Activated T-cell treated with anti-CD3 and anti-CD28 coated beads, Interleukin-2, amount 50 U/mL, for 24 hours (primary cell): ENCODE measurements at regions not wholly inside any gene's neighbourhood (a gene's known extent, or its start where the extent isn't known, plus 50 kb on each side); places are given as distances from the start of the nearest gene placed in this dataset.

Experiments
- DNase-seq: peaks from one replicate; pipeline ENCODE4 v3.0.0-alpha.2; 2020
- H3K27ac Mint-ChIP-seq: 2 replicates; pipeline ENCODE4 v1.8.0; 2020; ENCODE audit warnings: mild to moderate bottlenecking, mixed read lengths
- H3K27me3 Mint-ChIP-seq: 2 replicates; pipeline ENCODE4 v1.8.0; 2020; ENCODE audit warnings: mixed read lengths
- H3K36me3 Mint-ChIP-seq: 2 replicates; pipeline ENCODE4 v1.8.0; 2020; ENCODE audit warnings: low read depth, mixed read lengths
- H3K4me1 Mint-ChIP-seq: 2 replicates; pipeline ENCODE4 v1.8.0; 2020; ENCODE audit warnings: low read depth, mixed read lengths
- H3K4me3 Mint-ChIP-seq: 2 replicates; pipeline ENCODE4 v1.8.0; 2020; ENCODE audit warnings: mild to moderate bottlenecking, moderate library complexity, mixed read lengths
- H3K9me3 Mint-ChIP-seq: 2 replicates; pipeline ENCODE4 v1.8.0; 2020; ENCODE audit warnings: mixed read lengths

DNA sequence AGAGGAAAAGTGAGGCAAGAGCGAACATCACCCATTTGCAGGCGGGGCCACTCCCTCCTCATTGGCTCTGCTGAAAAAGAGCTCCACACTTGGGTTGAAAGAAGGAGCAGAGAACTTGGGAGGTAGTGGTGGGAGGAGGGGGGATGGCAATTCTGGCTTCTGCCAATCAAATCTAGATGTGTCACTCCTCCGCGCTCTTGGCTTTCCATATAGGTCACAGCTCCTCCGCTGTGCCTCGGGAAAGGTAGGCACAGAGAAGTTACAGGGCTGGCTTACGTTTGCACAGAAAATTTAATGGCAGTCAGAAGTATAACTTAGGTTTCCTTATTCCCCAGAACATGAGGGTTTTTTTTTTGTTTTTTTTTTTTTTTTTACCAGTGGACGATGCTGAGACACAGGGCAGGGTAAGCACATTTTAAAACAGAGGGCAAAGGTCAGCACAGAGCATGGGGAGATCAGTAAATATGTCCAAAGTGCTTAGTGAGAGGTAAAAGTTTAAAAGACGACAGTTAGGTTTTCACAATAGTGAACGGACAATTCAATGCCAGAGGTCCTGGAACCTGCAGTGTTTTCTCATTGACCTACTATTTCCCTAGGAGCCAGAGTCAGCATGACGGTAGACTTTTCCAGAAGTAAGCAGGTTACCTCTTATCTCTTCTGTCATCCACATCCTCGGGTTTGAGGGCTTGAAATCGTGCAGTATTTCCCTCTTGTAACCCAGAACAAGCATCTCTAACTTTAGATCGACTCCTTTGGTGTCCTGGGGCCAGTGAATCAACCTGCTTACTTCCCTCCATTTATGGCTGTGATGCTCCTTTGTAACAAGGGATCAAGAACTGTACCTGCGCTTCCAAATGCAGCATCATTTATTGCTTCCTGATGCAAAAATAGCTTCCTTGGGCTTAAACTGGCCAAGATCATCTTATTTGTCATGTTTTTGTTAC is 258.9 kb upstream of the PROX1 start:
- Mint-ChIP-seq H3K36me3 (no peaks in the 10 kb centered on the region), H3K27ac (no peak overlapping the region), H3K27me3 (no peaks in the 10 kb centered on the region), H3K4me1 (no peaks in the 10 kb centered on the region), H3K9me3 (peaks cover 9% of the 10 kb centered on the region), H3K4me3 (no peak overlapping the region)
- DNase-seq: no peak

DNA sequence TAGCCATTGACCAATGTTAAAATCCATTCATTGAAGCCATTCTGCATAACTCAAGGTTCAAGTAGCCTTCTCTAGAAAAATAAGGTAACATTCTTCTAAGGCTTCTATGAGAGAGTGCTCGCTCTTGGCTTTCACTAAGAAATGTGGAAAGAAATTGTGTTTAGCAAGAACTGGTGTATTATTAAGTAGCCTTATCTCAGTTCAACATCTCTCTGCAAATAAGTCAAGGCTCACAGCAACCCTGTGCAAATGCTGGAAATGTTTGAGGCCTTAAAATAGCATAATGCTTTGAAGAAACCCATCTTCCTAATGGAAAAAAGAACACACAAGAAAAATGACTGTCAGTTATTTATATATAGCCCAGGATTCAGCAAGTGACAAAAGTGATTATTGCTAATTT is 254.1 kb upstream of the PROX1 start:
- Mint-ChIP-seq H3K4me3 (no peak overlapping the region), H3K4me1 (no peaks in the 10 kb centered on the region), H3K27ac (no peak overlapping the region), H3K36me3 (no peaks in the 10 kb centered on the region), H3K9me3 (peaks cover 12% of the 10 kb centered on the region), H3K27me3 (no peaks in the 10 kb centered on the region)
- DNase-seq: no peak

DNA sequence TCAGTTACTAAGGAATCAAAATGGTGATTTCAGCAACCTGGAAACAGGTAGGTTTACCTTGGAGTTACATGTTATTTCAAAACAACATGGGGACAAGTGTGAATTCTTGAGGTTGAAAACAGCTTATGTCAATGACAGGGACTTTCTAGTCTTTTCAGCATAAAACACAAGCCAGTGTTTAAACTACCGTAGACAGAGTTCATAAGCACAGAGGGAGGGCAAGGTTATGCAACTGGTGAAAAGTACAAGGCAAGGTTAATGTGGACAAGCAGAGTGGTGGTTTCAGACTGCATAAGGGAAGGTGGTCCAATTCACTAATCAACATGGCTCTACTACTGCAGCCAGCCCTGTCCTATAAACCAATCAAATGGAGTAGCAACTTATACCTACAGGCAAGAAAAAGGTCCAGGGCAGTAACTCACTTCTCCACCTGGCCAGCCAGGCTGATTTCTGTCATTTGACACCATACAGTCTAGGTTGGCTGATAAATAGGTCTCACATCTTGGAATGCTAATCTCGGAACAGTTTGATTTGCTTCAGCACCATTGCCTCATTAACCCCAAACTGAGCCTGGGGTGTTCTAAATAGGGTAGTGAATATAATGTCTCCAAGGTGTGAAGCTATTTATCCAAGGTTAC is 250.3 kb upstream of the PROX1 start:
- no peaks in the 10 kb centered on the region for H3K27me3 Mint-ChIP-seq
- no peaks in the 10 kb centered on the region for H3K4me1 Mint-ChIP-seq
- DNase-seq: no peak
- H3K9me3 Mint-ChIP-seq: peaks cover 3% of the 10 kb centered on the region
- no peak overlapping the region for H3K4me3 Mint-ChIP-seq
- H3K36me3 Mint-ChIP-seq: no peaks in the 10 kb centered on the region
- H3K27ac Mint-ChIP-seq: no peak overlapping the region

DNA sequence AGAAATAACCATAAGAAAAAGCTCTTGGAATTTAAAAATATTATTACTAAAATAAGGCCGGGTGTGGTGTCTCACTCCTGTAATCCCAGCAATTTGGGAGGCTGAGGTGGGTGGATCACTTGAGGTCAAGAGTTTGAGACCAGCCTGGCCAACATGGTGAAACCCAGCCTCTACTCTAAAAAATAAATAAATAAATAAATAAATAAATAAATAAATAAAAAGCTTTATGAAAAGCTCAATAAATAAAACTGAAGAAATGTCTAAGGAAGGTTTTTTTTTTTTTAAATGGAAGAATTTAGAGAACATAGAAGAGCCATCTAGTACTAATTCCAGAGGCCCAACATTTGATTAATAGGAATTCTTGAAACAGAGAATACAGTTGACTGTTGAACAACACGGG is 249.1 kb upstream of the PROX1 start:
- no peak overlapping the region for H3K4me3 Mint-ChIP-seq
- no peak for DNase-seq
- H3K27ac Mint-ChIP-seq: no peak overlapping the region
- H3K9me3 Mint-ChIP-seq: peaks cover 4% of the 10 kb centered on the region
- no peaks in the 10 kb centered on the region for H3K4me1 Mint-ChIP-seq
- no peaks in the 10 kb centered on the region for H3K36me3 Mint-ChIP-seq
- H3K27me3 Mint-ChIP-seq: no peaks in the 10 kb centered on the region

DNA sequence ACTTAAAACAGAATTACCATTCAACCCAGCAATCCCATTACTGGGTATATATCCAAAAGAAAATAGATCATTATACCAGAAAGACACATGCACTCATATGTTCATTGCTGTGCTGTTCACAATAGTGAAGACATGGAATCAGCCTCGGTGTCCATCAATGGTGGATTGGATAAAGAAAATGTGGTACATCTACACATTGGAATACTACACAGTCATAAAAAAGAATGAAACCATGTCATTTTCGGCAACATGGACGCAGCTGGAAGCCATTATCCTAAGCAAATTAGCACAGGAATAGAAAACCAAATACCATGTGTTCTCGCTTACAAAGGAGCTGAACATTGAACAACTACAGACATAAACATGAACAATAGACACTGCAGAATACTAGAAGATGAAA is 244.8 kb upstream of the PROX1 start:
- H3K27ac Mint-ChIP-seq: no peak overlapping the region
- no peak for DNase-seq
- no peaks in the 10 kb centered on the region for H3K4me1 Mint-ChIP-seq
- no peaks in the 10 kb centered on the region for H3K27me3 Mint-ChIP-seq
- H3K9me3 Mint-ChIP-seq: peaks cover 2% of the 10 kb centered on the region
- H3K36me3 Mint-ChIP-seq: no peaks in the 10 kb centered on the region
- no peak overlapping the region for H3K4me3 Mint-ChIP-seq

DNA sequence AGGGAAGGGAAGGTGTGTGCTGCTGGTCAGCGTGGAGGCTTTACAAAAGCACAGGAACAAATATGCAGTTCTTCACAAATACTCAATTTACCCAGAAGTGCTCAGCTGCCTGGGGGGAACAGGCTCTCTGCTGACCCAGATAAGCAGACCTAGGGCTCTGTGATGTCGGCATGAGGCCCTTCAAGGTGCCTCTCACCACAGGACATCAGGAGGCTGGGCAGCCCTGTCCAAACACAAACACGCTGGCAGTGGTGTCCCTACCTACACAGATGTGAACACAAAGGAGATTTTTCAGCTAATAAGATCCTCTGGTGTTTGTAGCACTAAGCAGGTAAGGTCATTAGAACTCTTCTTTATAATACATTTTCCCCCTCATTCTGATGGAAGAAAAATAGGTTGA is 243.0 kb upstream of the PROX1 start:
- Mint-ChIP-seq H3K4me3 (no peak overlapping the region), H3K36me3 (no peaks in the 10 kb centered on the region), H3K27me3 (no peaks in the 10 kb centered on the region), H3K27ac (no peak overlapping the region), H3K4me1 (no peaks in the 10 kb centered on the region), H3K9me3 (peaks cover 2% of the 10 kb centered on the region)
- DNase-seq: no peak

DNA sequence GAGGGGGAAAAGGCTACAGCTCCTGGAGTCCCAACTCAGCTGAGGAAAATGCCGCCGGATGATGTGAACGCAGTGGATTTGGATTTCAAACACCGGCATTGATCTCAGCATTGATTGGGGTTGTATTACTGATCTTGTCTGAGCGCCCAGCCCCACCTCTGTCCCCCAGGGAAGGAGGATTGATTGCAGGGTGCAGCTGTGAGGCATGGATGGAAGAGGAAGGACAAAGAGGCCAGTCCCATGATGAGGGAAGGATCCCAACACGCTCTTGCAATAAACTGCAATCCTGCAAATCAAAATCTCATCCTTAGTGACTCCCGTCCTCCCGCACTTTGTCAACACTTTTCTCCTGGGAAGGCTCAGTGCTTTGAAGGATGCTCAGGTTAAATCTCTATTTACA is 242.3 kb upstream of the PROX1 start:
- H3K4me3 Mint-ChIP-seq: no peak overlapping the region
- H3K4me1 Mint-ChIP-seq: no peaks in the 10 kb centered on the region
- no peaks in the 10 kb centered on the region for H3K36me3 Mint-ChIP-seq
- peaks cover 2% of the 10 kb centered on the region for H3K9me3 Mint-ChIP-seq
- no peak overlapping the region for H3K27ac Mint-ChIP-seq
- DNase-seq: no peak
- H3K27me3 Mint-ChIP-seq: no peaks in the 10 kb centered on the region

DNA sequence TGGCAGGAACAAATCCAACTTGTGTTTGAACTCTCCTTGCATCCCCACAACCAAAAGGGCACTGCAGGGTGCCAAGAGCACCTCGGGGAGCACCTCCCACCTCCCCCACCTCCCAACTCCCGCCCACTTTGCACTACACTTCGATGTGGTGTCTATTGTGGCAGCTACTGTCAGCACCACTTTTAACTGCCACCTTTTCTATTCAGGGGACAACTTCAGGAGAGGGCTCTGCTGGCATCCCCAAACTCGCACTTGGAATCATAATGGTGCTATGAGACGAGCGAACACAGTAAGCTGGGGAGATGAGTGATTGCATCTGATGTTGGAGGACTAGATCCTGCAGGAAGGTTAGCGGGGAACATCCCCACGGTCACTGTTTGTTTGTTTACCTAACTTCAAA is 238.2 kb upstream of the PROX1 start:
- no peak for DNase-seq
- no peaks in the 10 kb centered on the region for H3K9me3 Mint-ChIP-seq
- H3K27me3 Mint-ChIP-seq: no peaks in the 10 kb centered on the region
- no peak overlapping the region for H3K4me3 Mint-ChIP-seq
- no peak overlapping the region for H3K27ac Mint-ChIP-seq
- H3K4me1 Mint-ChIP-seq: no peaks in the 10 kb centered on the region
- H3K36me3 Mint-ChIP-seq: no peaks in the 10 kb centered on the region

DNA sequence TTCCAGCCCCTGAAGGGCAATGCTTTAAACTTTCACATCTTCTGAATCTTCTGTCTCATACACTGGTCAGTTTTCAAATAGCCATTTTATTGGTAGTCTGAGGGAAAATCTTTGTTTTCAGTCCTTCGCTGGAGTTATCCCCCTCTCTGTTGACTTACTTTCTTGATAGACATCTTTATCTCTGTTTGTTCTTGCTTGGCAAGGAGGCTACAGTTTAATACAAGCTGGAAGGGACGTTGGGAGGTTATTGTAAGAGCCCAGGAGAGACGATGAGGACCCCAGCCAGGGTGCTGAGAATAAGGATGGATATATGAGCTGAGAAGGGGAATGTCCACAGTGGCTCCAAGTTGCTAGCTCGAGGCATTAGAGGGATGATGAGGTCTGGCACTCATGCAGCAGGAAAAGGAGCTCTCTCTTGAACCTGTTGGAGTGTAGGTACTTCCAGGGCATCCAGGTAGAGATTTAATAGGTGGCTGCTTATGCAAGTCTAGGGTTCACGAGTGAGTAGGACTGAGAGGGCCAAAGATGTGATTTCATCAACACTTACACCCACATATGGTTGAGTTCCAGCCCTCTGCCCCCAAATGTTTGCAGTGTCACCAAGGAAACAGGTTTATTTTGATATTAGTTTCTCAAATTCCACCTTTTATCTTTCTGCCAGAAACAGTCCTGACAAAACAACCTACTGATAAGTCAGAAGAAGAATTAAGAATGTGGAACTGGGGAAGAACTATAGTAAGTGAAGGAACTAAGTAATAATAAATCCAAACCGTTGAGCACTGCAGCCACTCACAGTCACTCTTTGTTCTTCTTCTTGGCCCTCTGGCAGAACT is 237.3 kb upstream of the PROX1 start:
- no peak overlapping the region for H3K27ac Mint-ChIP-seq
- no peaks in the 10 kb centered on the region for H3K36me3 Mint-ChIP-seq

DNA sequence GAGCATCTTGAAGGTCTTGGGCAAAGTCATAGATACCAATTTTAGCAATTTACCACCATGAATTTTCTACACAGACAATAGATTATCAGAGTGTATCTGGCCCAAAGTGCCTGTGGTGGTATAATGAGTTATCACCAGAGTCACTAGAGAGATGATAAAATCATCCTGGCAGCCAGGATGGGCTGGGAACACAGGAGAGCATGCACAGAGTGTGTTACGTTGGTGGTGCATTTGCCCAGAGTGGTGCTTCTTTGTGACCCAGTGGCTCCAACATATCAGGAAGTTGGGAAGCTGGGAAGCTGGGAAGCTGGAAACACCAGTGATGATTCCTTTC is 236.7 kb upstream of the PROX1 start:
- no peaks in the 10 kb centered on the region for H3K4me1 Mint-ChIP-seq
- H3K36me3 Mint-ChIP-seq: no peaks in the 10 kb centered on the region
- no peaks in the 10 kb centered on the region for H3K27me3 Mint-ChIP-seq
- H3K9me3 Mint-ChIP-seq: no peaks in the 10 kb centered on the region
- H3K4me3 Mint-ChIP-seq: no peak overlapping the region
- no peak for DNase-seq
- no peak overlapping the region for H3K27ac Mint-ChIP-seq

More for the DNA sequence above, 237.3 kb upstream of the PROX1 start:
- no peak for DNase-seq
- H3K27me3 Mint-ChIP-seq: no peaks in the 10 kb centered on the region
- no peak overlapping the region for H3K4me3 Mint-ChIP-seq
- H3K4me1 Mint-ChIP-seq: no peaks in the 10 kb centered on the region
- no peaks in the 10 kb centered on the region for H3K9me3 Mint-ChIP-seq

DNA sequence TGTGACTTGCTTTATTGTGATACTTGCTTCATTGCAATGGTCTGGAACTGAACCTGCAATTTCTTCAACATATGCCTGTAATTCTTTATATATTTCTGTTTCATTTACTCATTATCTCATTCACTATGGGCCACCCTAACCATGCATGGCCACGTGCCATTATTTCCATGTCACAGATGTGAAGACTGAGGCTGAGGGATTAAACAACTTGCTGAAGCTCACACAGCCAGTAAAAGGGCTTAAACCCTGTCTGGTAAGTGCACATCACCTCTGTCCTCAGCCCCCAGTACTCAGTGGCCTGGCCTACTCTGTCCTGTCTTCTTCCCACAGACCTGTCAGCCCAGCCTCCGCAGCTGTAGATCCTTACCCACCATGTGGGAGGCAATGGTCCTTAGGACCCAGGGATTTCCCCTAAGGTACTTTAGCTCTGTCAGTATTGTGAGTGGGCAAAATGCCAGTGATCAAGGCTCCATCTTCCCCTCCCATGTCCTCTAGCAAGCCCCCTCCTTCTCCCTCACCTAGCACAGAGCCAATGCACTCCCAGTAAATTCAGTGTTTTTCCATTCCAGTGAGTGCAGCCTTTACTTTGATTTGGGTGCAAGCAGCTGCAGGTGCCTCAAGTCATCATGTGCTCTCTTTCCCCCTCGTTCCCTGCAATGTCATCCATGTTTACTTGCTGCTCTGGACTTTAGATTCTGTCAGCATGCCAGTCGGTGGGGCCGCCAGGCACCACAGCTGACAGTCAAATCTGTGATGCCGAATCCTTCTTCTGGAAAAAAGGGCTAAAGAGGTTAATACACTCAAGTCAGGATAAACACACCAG is 228.2 kb upstream of the PROX1 start:
- Mint-ChIP-seq H3K27me3 (no peaks in the 10 kb centered on the region), H3K27ac (no peak overlapping the region), H3K4me3 (no peak overlapping the region)

DNA sequence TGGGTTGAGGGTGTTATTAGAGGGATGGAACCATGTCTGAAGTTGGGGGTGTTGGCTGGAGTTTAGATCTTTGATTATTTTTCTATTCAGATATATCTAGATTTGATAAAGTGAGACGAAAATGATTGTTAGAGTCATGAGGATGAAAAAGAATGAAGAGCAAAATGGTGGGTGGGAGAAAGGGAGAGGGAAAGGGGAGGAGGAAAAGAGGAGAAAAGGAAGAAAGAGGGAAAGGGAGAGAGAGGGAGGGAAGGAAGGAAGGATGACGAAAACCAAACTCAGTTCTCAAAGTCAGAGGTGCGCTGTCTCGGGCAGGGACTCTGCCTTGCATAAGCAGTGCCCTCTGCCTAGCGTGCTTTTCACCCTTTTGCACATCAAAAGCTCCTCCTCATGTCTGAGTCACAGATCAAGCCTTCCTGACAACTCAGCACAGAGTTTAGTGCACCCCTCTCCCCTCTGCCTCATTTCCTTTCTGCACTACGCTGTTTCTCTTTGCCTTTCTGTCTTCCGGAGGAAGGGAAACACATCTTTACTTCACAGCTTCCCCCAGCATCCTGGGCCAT is 225.8 kb upstream of the PROX1 start:
- DNase-seq: peak; percentile 37
- peak overlapping the region; percentile 14 for H3K27ac Mint-ChIP-seq
- H3K4me1 Mint-ChIP-seq: peaks cover 15% of the 10 kb centered on the region
- H3K9me3 Mint-ChIP-seq: no peaks in the 10 kb centered on the region
- H3K4me3 Mint-ChIP-seq: peak overlapping the region; percentile 32
- H3K36me3 Mint-ChIP-seq: no peaks in the 10 kb centered on the region
- no peaks in the 10 kb centered on the region for H3K27me3 Mint-ChIP-seq

More for the DNA sequence above, 228.2 kb upstream of the PROX1 start:
- Mint-ChIP-seq H3K36me3 (no peaks in the 10 kb centered on the region), H3K4me1 (peaks cover 15% of the 10 kb centered on the region), H3K9me3 (no peaks in the 10 kb centered on the region)
- no peak for DNase-seq

DNA sequence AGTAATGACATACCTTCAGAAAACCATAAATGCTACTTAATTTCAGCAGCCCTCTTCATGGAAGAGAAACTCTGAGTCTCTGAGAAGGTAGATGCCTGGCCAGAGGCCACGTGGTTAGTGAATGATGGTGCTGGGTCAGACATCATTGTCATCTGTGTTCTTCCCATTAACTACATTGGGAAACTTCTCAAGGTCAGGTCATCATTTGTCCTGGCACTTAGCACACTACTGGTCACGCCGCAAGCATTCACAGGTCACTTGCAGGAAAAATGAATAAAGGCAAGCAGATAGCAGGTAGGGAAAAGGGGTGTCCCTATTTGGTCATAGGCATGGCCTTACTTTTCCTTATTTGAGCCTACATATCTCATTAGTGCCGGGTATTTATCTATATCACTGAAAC is 220.1 kb upstream of the PROX1 start:
- DNase-seq: no peak
- no peak overlapping the region for H3K27ac Mint-ChIP-seq
- H3K4me1 Mint-ChIP-seq: no peaks in the 10 kb centered on the region
- H3K36me3 Mint-ChIP-seq: no peaks in the 10 kb centered on the region
- no peak overlapping the region for H3K4me3 Mint-ChIP-seq
- no peaks in the 10 kb centered on the region for H3K9me3 Mint-ChIP-seq
- no peaks in the 10 kb centered on the region for H3K27me3 Mint-ChIP-seq
